H9 (cell line): ENCODE measurements at regions not wholly inside any gene's neighbourhood (a gene's known extent, or its start where the extent isn't known, plus 50 kb on each side); places are given as distances from the start of the nearest gene placed in this dataset.

Source experiments
- DNase-seq: peaks from one replicate; pipeline ENCODE4 v3.0.0-alpha.2; 2017
- H2AFZ ChIP-seq: one replicate; pipeline ENCODE4 v1.6.1; 2013; ENCODE audit warnings: mild to moderate bottlenecking, low read length, control low read depth, moderate library complexity
- H2AK5ac ChIP-seq: 2 replicates; pipeline ENCODE4 v1.6.1; 2013; ENCODE audit warnings: low read length, control low read depth, mixed read lengths; ENCODE audit not compliant: insufficient read length
- H2BK120ac ChIP-seq: one replicate; pipeline ENCODE4 v1.6.1; 2013; ENCODE audit warnings: low read depth, mild to moderate bottlenecking, low read length, control low read depth, inconsistent platforms; ENCODE audit not compliant: poor library complexity, severe bottlenecking
- H2BK12ac ChIP-seq: 2 replicates; pipeline ENCODE4 v1.6.1; 2013; ENCODE audit warnings: low read length, control low read depth, mixed read lengths, low read depth; ENCODE audit not compliant: insufficient read length
- H2BK15ac ChIP-seq: 2 replicates; pipeline ENCODE4 v1.6.1; 2013; ENCODE audit warnings: low read depth, low read length, control low read depth
- H2BK20ac ChIP-seq: one replicate; pipeline ENCODE4 v1.6.1; 2013; ENCODE audit warnings: low read depth, mild to moderate bottlenecking, low read length, control low read depth, inconsistent platforms; ENCODE audit not compliant: poor library complexity, severe bottlenecking
- H2BK5ac ChIP-seq: 2 replicates; pipeline ENCODE4 v1.6.1; 2013; ENCODE audit warnings: low read length, control low read depth, mixed read lengths; ENCODE audit not compliant: insufficient read length
- H3K14ac ChIP-seq: 2 replicates; pipeline ENCODE4 v1.6.1; 2013; ENCODE audit warnings: low read length, control low read depth; ENCODE audit not compliant: insufficient read depth
- H3K18ac ChIP-seq: 2 replicates; pipeline ENCODE4 v1.6.1; 2013; ENCODE audit warnings: low read depth, mild to moderate bottlenecking, mixed read lengths, low read length, control low read depth; ENCODE audit not compliant: insufficient read length
- H3K23ac ChIP-seq: 2 replicates; pipeline ENCODE4 v1.6.1; 2013; ENCODE audit warnings: low read length, control low read depth, mixed read lengths, low read depth; ENCODE audit not compliant: insufficient read length
- H3K23me2 ChIP-seq: 2 replicates; pipeline ENCODE4 v1.6.1; 2013; ENCODE audit warnings: low read depth, mild to moderate bottlenecking, mixed read lengths, low read length, control low read depth; ENCODE audit not compliant: insufficient read length, poor library complexity, severe bottlenecking
- H3K27ac ChIP-seq: 2 replicates; pipeline ENCODE4 v1.5.1; 2013; ENCODE audit warnings: low read length, control low read depth, mixed read lengths, low read depth; ENCODE audit not compliant: insufficient read length
- H3K27me3 ChIP-seq: 2 replicates; pipeline ENCODE4 v1.6.1; 2013; ENCODE audit warnings: low read length, control low read depth, inconsistent platforms; ENCODE audit not compliant: insufficient read depth
- H3K4ac ChIP-seq: 2 replicates; pipeline ENCODE4 v1.6.1; 2013; ENCODE audit warnings: low read depth, mild to moderate bottlenecking, control low read depth, inconsistent platforms, low read length, moderate library complexity
- H3K4me1 ChIP-seq: 2 replicates; pipeline ENCODE4 v1.6.1; 2013; ENCODE audit warnings: low read length, control low read depth, inconsistent platforms; ENCODE audit not compliant: insufficient read depth
- H3K4me2 ChIP-seq: 2 replicates; pipeline ENCODE4 v1.6.1; 2013; ENCODE audit warnings: low read length, control low read depth, mixed read lengths; ENCODE audit not compliant: insufficient read length, insufficient read depth
- H3K56ac ChIP-seq: 2 replicates; pipeline ENCODE4 v1.6.1; 2013; ENCODE audit warnings: low read depth, mild to moderate bottlenecking, mixed read lengths, low read length, control low read depth; ENCODE audit not compliant: insufficient read length
- H3K79me1 ChIP-seq: 2 replicates; pipeline ENCODE4 v1.6.1; 2013; ENCODE audit warnings: low read depth, mild to moderate bottlenecking, moderate library complexity, low read length, control low read depth, inconsistent platforms; ENCODE audit not compliant: insufficient read depth, poor library complexity, severe bottlenecking
- H3K79me2 ChIP-seq: 2 replicates; pipeline ENCODE4 v1.6.1; 2013; ENCODE audit warnings: low read length, control low read depth, inconsistent platforms; ENCODE audit not compliant: insufficient read depth
- H3K9ac ChIP-seq: 2 replicates; pipeline ENCODE4 v1.6.1; 2013; ENCODE audit warnings: low read length, control low read depth, mixed read lengths; ENCODE audit not compliant: insufficient read length; ENCODE audit errors: extremely low read depth
- H3K9me3 ChIP-seq: one replicate; pipeline ENCODE4 v1.6.1; 2013; ENCODE audit warnings: low read depth, low read length, inconsistent platforms; ENCODE audit not compliant: control insufficient read depth
- H3T11ph ChIP-seq: one replicate; pipeline ENCODE4 v1.6.1; 2013; ENCODE audit warnings: mild to moderate bottlenecking, low read length, control low read depth, inconsistent platforms
- H4K20me1 ChIP-seq: one replicate; pipeline ENCODE4 v1.6.1; 2013; ENCODE audit not compliant: control insufficient read depth, insufficient read length, insufficient read depth
- H4K5ac ChIP-seq: 2 replicates; pipeline ENCODE4 v1.6.1; 2013; ENCODE audit warnings: low read depth, mild to moderate bottlenecking, mixed read lengths, low read length, control low read depth; ENCODE audit not compliant: insufficient read length
- H4K8ac ChIP-seq: replicated peaks from 2 replicates; pipeline ENCODE4 v1.6.1; 2013; ENCODE audit warnings: low read length, control low read depth, mixed read lengths, low read depth; ENCODE audit not compliant: insufficient read length
- H4K91ac ChIP-seq: 2 replicates; pipeline ENCODE4 v1.6.1; 2013; ENCODE audit warnings: low read depth, mild to moderate bottlenecking, moderate library complexity, mixed read lengths, low read length, control low read depth; ENCODE audit not compliant: insufficient read length
- H3K27ac Mint-ChIP-seq, 3 experiments: 2 replicates in 2 of 3; 3 replicates in 1 of 3; pipeline ENCODE4 v1.8.0; 2020 to 2021; ENCODE audit warnings: mixed read lengths in 3 of 3, mild to moderate bottlenecking in 1 of 3, moderate library complexity in 1 of 3
- H3K27me3 Mint-ChIP-seq: 2 replicates; pipeline ENCODE4 v1.8.0; 2021; ENCODE audit warnings: low read depth, mild to moderate bottlenecking, moderate library complexity, mixed read lengths
- H3K36me3 Mint-ChIP-seq, 3 experiments: 2 replicates in 2 of 3; 3 replicates in 1 of 3; pipeline ENCODE4 v1.8.0; 2020 to 2021; ENCODE audit warnings: low read depth in 3 of 3, mixed read lengths in 3 of 3; ENCODE audit not compliant: insufficient read depth in 1 of 3
- H3K4me1 Mint-ChIP-seq, 2 experiments: 2 replicates each; pipeline ENCODE4 v1.8.0; 2020; ENCODE audit warnings: mixed read lengths in 2 of 2
- H3K4me3 Mint-ChIP-seq, 2 experiments: 2 replicates in 1 of 2; 3 replicates in 1 of 2; pipeline ENCODE4 v1.8.0; 2020 to 2021; ENCODE audit warnings: mild to moderate bottlenecking in 2 of 2, mixed read lengths in 2 of 2, moderate library complexity in 1 of 2
- H3K9me3 Mint-ChIP-seq, 2 experiments: 2 replicates in 1 of 2; 3 replicates in 1 of 2; pipeline ENCODE4 v1.8.0; 2020; ENCODE audit warnings: mild to moderate bottlenecking in 2 of 2, mixed read lengths in 2 of 2, moderate library complexity in 1 of 2
- WGBS: extraction: QIAGEN DNeasy Blood & Tissue Kit; methylation state at CpG from one replicate; pipeline ENCODE4 v1.1.7; 2013; ENCODE audit warnings: missing lambda C conversion rate, low lambda C conversion rate, mixed read lengths; ENCODE audit not compliant: insufficient read length; ENCODE audit errors: extremely low coverage; 5-methylcytosine and 5-hydroxymethylcytosine counted together
- TF ChIP-seq, protein P1 (sequence below): fragments of 200-600 bp; sonication (generic); conservative IDR thresholded peaks from 3 replicates; pipeline ENCODE4 v1.8.0; 2021; ENCODE audit warnings: antibody characterized with exemption, mild to moderate bottlenecking

DNA sequence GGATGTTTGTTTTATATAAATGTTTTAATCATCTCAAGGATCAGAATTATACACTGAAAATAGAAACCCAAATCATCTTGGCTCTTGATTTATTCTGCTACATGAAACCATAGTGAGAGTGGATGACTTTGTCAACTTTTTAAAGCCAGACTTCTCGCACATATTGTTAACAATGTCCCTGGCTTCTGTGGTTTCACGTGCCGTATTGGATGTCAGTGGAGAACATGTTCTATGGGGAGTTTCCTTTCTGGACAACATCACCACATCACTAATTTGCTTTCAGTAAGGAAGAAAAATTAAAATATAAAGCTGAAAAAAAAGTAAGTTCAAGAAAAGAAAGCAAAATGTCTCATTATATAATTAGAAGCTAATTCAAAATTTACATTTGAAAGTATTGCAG is 297.1 kb upstream of the MME start:
- Histone ChIP-seq H2BK120ac (no peak overlapping the region), H3T11ph (no peak overlapping the region), H2AFZ (no peak overlapping the region), H2BK5ac (no peak overlapping the region), H2BK20ac (no peak overlapping the region), H3K4ac (no peak overlapping the region), H4K20me1 (no peaks in the 10 kb centered on the region), H3K79me2 (no peaks in the 10 kb centered on the region), H2AK5ac (no peak overlapping the region), H3K23ac (no peak overlapping the region), H3K23me2 (no peaks in the 10 kb centered on the region), H3K9me3 (no peaks in the 10 kb centered on the region), H2BK12ac (no peak overlapping the region), H3K18ac (no peak overlapping the region), H3K79me1 (no peaks in the 10 kb centered on the region), H3K27me3 (no peaks in the 10 kb centered on the region), H3K4me2 (no peak overlapping the region), H3K56ac (no peak overlapping the region), H3K14ac (no peak overlapping the region), H4K5ac (no peak overlapping the region), H4K8ac (no peak overlapping the region), H2BK15ac (no peak overlapping the region), H3K9ac (no peak overlapping the region), H3K27ac (no peak overlapping the region), H4K91ac (no peak overlapping the region), H3K4me1 (no peaks in the 10 kb centered on the region)
- no peaks in the 10 kb centered on the region for H3K9me3 Mint-ChIP-seq
- TF ChIP-seq, protein P1, sequence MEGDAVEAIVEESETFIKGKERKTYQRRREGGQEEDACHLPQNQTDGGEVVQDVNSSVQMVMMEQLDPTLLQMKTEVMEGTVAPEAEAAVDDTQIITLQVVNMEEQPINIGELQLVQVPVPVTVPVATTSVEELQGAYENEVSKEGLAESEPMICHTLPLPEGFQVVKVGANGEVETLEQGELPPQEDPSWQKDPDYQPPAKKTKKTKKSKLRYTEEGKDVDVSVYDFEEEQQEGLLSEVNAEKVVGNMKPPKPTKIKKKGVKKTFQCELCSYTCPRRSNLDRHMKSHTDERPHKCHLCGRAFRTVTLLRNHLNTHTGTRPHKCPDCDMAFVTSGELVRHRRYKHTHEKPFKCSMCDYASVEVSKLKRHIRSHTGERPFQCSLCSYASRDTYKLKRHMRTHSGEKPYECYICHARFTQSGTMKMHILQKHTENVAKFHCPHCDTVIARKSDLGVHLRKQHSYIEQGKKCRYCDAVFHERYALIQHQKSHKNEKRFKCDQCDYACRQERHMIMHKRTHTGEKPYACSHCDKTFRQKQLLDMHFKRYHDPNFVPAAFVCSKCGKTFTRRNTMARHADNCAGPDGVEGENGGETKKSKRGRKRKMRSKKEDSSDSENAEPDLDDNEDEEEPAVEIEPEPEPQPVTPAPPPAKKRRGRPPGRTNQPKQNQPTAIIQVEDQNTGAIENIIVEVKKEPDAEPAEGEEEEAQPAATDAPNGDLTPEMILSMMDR = no peak
- no peak for DNase-seq
- no peak overlapping the region for H3K27ac Mint-ChIP-seq
- no CpG with 5 or more reads among the region's 3 CpGs for WGBS
- H3K4me1 Mint-ChIP-seq = peaks cover 2 to 7% of the 10 kb centered on the region in 2 experiments
- no peak overlapping the region for H3K4me3 Mint-ChIP-seq
- no peaks in the 10 kb centered on the region for H3K36me3 Mint-ChIP-seq
- no peaks in the 10 kb centered on the region for H3K27me3 Mint-ChIP-seq
